IPS-20b (cell line): ENCODE measurements at regions not wholly inside any gene's neighbourhood (a gene's known extent, or its start where the extent isn't known, plus 50 kb on each side); places are given as distances from the start of the nearest gene placed in this dataset.

Source experiments
- H3K27ac ChIP-seq: one replicate; pipeline ENCODE4 v1.5.1; 2013; ENCODE audit warnings: low read length
- H3K27me3 ChIP-seq: 2 replicates; pipeline ENCODE4 v1.6.1; 2013; ENCODE audit warnings: mild to moderate bottlenecking, low read length, inconsistent platforms; ENCODE audit not compliant: insufficient read depth
- H3K36me3 ChIP-seq: 2 replicates; pipeline ENCODE4 v1.6.1; 2013; ENCODE audit warnings: low read depth, mild to moderate bottlenecking, inconsistent platforms, low read length, moderate library complexity; ENCODE audit not compliant: insufficient read depth
- H3K4me1 ChIP-seq: 2 replicates; pipeline ENCODE4 v1.6.1; 2013; ENCODE audit warnings: mild to moderate bottlenecking, control low read depth, inconsistent platforms, low read length, moderate library complexity; ENCODE audit not compliant: insufficient read depth
- H3K4me3 ChIP-seq: 2 replicates; pipeline ENCODE4 v1.5.1; 2013; ENCODE audit warnings: mild to moderate bottlenecking, low read length, inconsistent platforms
- H3K9ac ChIP-seq: 2 replicates; pipeline ENCODE4 v1.6.1; 2013; ENCODE audit warnings: low read depth, mild to moderate bottlenecking, inconsistent platforms, low read length, moderate library complexity
- H3K9me3 ChIP-seq: 2 replicates; pipeline ENCODE4 v1.6.1; 2013; ENCODE audit warnings: mild to moderate bottlenecking, low read depth, low read length, inconsistent platforms; ENCODE audit not compliant: insufficient read depth

- no peaks in the 10 kb centered on the region for H3K9me3 ChIP-seq
- H3K36me3 ChIP-seq, result no peaks in the 10 kb centered on the region
- no peak overlapping the region for H3K4me3 ChIP-seq
- no peak overlapping the region for H3K27ac ChIP-seq
- H3K4me1 ChIP-seq, result no peaks in the 10 kb centered on the region
- no peaks in the 10 kb centered on the region for H3K27me3 ChIP-seq
- no peak overlapping the region for H3K9ac ChIP-seq
Observed at GRCh38 chr2:140002110-140002509, 1221.9 kb upstream of the NXPH2 start.

DNA sequence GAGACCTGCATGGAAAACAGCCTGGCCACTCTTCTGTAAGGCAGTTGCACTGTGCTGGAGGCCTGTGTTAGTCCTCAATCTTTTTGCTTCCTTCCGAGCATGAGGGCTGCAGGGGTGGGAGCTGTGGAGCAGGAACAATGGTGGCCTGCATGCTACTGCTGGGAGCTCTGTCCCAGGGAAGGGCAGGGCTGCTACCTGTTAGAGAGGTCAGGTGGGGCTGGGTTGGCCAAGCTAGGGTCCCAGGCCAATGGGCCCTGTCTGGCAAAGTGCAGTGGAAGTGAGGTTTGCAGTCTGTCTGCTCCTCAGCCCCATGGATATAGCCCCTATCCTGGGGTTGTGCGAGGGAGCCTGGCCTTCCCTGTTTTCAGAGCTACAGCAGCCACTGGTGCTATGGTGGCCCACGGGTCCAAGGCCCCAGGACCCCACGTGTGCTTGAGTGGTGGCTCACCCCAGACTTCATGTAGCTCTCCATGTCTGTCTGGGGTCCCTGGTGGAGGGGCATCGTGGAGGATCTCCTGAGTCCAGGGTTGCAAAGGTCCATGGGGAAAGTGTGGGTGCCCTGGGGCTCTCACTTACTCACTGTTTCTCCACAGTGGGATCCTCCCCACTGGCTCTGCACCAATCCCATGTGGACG lies 1212.6 kb upstream of the NXPH2 start:
- Histone ChIP-seq H3K4me1 (no peaks in the 10 kb centered on the region; the same call in 1 of the 2 replicates), H3K9ac (no peak overlapping the region), H3K27ac (no peak overlapping the region), H3K36me3 (no peaks in the 10 kb centered on the region), H3K4me3 (no peak overlapping the region), H3K9me3 (no peaks in the 10 kb centered on the region), H3K27me3 (no peaks in the 10 kb centered on the region)

DNA sequence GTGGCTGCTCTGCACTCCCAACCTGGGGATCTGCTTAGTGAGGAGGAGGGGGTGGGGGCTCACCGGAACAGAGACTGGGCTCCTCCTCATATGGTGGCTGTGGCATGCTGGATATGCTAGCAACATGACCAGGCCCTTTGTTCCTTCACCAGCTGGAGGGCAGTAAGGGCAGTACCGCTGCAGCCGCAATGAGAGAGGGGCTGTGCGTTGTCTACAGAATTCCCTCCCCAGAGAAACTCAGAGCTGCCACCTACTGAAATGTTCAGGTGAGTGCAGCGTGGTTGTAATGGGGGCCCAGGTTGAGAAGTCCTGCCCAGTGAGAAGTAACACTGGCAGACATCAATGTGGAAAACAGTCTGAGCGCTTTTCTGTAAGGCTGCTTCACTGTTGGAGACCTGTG lies 1211.9 kb upstream of the NXPH2 start:
- H3K27ac ChIP-seq, result no peak overlapping the region
- H3K9me3 ChIP-seq, result no peaks in the 10 kb centered on the region
- H3K4me3 ChIP-seq, result no peak overlapping the region
- no peaks in the 10 kb centered on the region; the same call in 1 of the 2 replicates for H3K4me1 ChIP-seq
- H3K27me3 ChIP-seq, result no peaks in the 10 kb centered on the region
- H3K9ac ChIP-seq, result no peak overlapping the region
- no peaks in the 10 kb centered on the region for H3K36me3 ChIP-seq

- no peak overlapping the region for H3K4me3 ChIP-seq
- no peaks in the 10 kb centered on the region for H3K27me3 ChIP-seq
- H3K4me1 ChIP-seq, result no peaks in the 10 kb centered on the region; the same call in 1 of the 2 replicates
- no peaks in the 10 kb centered on the region for H3K9me3 ChIP-seq
- no peaks in the 10 kb centered on the region for H3K36me3 ChIP-seq
- no peak overlapping the region for H3K27ac ChIP-seq
- H3K9ac ChIP-seq, result no peak overlapping the region
Observed at GRCh38 chr2:139990646-139991335, 1210.6 kb upstream of the NXPH2 start.

GRCh38 chr2:139969323-139969722 lies 1189.1 kb upstream of the NXPH2 start:
- H3K9ac ChIP-seq, result no peak overlapping the region
- H3K36me3 ChIP-seq, result no peaks in the 10 kb centered on the region
- H3K4me1 ChIP-seq, result no peaks in the 10 kb centered on the region
- no peaks in the 10 kb centered on the region for H3K9me3 ChIP-seq
- no peak overlapping the region for H3K4me3 ChIP-seq
- no peaks in the 10 kb centered on the region for H3K27me3 ChIP-seq
- H3K27ac ChIP-seq, result no peak overlapping the region

DNA sequence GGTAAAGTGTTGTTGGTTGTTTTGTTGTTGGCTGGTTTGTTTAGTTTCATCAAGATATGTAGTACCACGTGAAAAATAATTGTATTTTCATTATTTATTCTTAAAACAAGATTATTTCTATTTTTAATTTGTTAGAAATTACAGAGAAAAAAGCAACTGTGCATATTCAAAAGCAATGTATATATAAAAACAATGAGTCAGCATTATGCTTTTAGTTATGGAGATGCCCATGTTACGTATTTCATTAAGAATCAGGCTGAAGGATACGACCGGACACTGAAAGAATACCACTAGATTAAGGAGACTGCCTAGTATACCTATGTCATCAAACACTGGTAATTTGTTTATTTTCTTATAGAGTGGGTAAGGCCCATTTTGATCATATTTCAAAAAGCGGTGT lies 1188.4 kb upstream of the NXPH2 start:
- Histone ChIP-seq H3K4me3 (no peak overlapping the region), H3K36me3 (no peaks in the 10 kb centered on the region), H3K9ac (no peak overlapping the region), H3K4me1 (no peaks in the 10 kb centered on the region), H3K27ac (no peak overlapping the region), H3K9me3 (no peaks in the 10 kb centered on the region), H3K27me3 (no peaks in the 10 kb centered on the region)

GRCh38 chr2:139967665-139968064 lies 1187.5 kb upstream of the NXPH2 start:
- H3K4me3 ChIP-seq, result no peak overlapping the region
- H3K9me3 ChIP-seq, result no peaks in the 10 kb centered on the region
- no peak overlapping the region for H3K27ac ChIP-seq
- H3K27me3 ChIP-seq, result no peaks in the 10 kb centered on the region
- no peaks in the 10 kb centered on the region for H3K4me1 ChIP-seq
- H3K9ac ChIP-seq, result no peak overlapping the region
- no peaks in the 10 kb centered on the region for H3K36me3 ChIP-seq

DNA sequence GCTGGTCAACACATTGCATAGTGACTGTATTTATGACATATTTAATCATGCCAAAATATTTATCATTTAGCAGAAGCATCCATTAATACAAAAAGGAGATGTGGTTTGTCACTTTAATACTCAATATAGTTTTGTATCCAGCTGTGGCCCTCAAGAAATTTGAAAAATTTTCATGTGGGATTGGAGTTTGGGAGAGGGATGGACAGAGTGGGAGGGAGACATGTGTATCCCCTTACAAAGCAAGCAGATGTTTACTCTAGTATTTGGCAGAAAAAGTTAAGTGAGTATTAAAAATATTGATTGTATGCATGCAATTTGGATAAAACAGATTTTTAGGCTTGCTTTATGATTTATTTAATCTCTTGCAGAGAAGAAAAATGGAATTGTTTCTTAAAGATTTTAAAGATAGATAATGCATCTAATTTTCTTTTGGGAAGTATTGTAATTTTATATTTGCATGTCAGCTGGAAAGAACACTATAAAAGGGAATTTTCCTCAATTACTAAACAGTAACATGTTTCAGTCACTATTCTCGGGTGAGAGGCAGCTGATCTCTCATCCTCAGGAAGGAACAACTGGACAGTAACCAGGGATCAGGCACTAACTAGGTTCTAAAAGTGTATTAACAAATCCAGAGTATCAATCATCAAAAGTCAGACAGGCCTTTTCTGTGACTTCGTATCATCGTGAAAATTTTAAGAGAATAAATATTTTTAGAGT lies 1184.7 kb upstream of the NXPH2 start:
- Histone ChIP-seq H3K4me3 (no peak overlapping the region), H3K36me3 (no peaks in the 10 kb centered on the region), H3K4me1 (no peaks in the 10 kb centered on the region), H3K27ac (no peak overlapping the region), H3K9ac (no peak overlapping the region), H3K9me3 (no peaks in the 10 kb centered on the region), H3K27me3 (no peaks in the 10 kb centered on the region)

- H3K9ac ChIP-seq, result no peak overlapping the region
- no peak overlapping the region for H3K4me3 ChIP-seq
- no peaks in the 10 kb centered on the region for H3K27me3 ChIP-seq
- no peaks in the 10 kb centered on the region for H3K9me3 ChIP-seq
- no peak overlapping the region for H3K27ac ChIP-seq
- H3K4me1 ChIP-seq, result no peaks in the 10 kb centered on the region
- H3K36me3 ChIP-seq, result no peaks in the 10 kb centered on the region
Observed at GRCh38 chr2:139963863-139964355, 1183.7 kb upstream of the NXPH2 start.

- H3K9ac ChIP-seq, result no peak overlapping the region
- H3K9me3 ChIP-seq, result no peaks in the 10 kb centered on the region
- 0 out of 2 replicates have a peak, but pooled peaks cover 3% of the 10 kb centered on the region for H3K4me1 ChIP-seq
- no peaks in the 10 kb centered on the region for H3K27me3 ChIP-seq
- no peaks in the 10 kb centered on the region for H3K36me3 ChIP-seq
- no peak overlapping the region for H3K27ac ChIP-seq
- H3K4me3 ChIP-seq, result no peak overlapping the region
Observed at GRCh38 chr2:139949242-139949972, 1169.2 kb upstream of the NXPH2 start.

GRCh38 chr2:139946690-139947089 lies 1166.5 kb upstream of the NXPH2 start:
- no peak overlapping the region for H3K27ac ChIP-seq
- H3K9ac ChIP-seq, result no peak overlapping the region
- 0 out of 2 replicates have a peak, but pooled peaks cover 3% of the 10 kb centered on the region for H3K4me1 ChIP-seq
- no peaks in the 10 kb centered on the region for H3K36me3 ChIP-seq
- no peak overlapping the region for H3K4me3 ChIP-seq
- H3K9me3 ChIP-seq, result no peaks in the 10 kb centered on the region
- no peaks in the 10 kb centered on the region for H3K27me3 ChIP-seq
